ENCODE measurements at regions not wholly inside any gene's neighbourhood (a gene's known extent, or its start where the extent isn't known, plus 50 kb on each side); places are given as distances from the start of the nearest gene placed in this dataset.

- Histone ChIP-seq H3K9me3 (ENCODE audit: control insufficient read depth, low read length) (peaks cover 3% of the 10 kb centered on the region), H2AFZ (no peak overlapping the region), H3K4me2 (ENCODE audit: low read length) (no peak overlapping the region), H3K4me1 (no peaks in the 10 kb centered on the region), H3K9ac (no peak overlapping the region), H3K4me3 (ENCODE audit: low read depth, low read length) (no peak overlapping the region), H3K27me3 (ENCODE audit: control insufficient read depth, insufficient read depth, low read length) (no peaks in the 10 kb centered on the region), H3K27ac (no peak overlapping the region), H3K79me2 (no peaks in the 10 kb centered on the region), H3K36me3 (ENCODE audit: control insufficient read depth, insufficient read depth, low read length) (no peaks in the 10 kb centered on the region)
- TF ChIP-seq CTCF (IDR thresholded peaks at IDR 0.05) = no peak
Measured at GRCh38 chr6:3596766-3597165, 139.9 kb upstream of the SLC22A23 start.

GRCh38 chr6:3594201-3594600 lies 137.4 kb upstream of the SLC22A23 start:
- H3K79me2 ChIP-seq = no peaks in the 10 kb centered on the region
- H3K27ac ChIP-seq = no peak overlapping the region
- no peak for TF ChIP-seq CTCF (IDR thresholded peaks at IDR 0.05)
- no peaks in the 10 kb centered on the region for H3K27me3 ChIP-seq (ENCODE audit: control insufficient read depth, insufficient read depth, low read length)
- H3K4me3 ChIP-seq (ENCODE audit: low read depth, low read length) = no peak overlapping the region
- no peak overlapping the region for H2AFZ ChIP-seq
- no peak overlapping the region for H3K9ac ChIP-seq
- H3K4me2 ChIP-seq (ENCODE audit: low read length) = no peak overlapping the region
- no peaks in the 10 kb centered on the region for H3K36me3 ChIP-seq (ENCODE audit: control insufficient read depth, insufficient read depth, low read length)
- no peaks in the 10 kb centered on the region for H3K4me1 ChIP-seq
- no peaks in the 10 kb centered on the region for H3K9me3 ChIP-seq (ENCODE audit: control insufficient read depth, low read length)

DNA sequence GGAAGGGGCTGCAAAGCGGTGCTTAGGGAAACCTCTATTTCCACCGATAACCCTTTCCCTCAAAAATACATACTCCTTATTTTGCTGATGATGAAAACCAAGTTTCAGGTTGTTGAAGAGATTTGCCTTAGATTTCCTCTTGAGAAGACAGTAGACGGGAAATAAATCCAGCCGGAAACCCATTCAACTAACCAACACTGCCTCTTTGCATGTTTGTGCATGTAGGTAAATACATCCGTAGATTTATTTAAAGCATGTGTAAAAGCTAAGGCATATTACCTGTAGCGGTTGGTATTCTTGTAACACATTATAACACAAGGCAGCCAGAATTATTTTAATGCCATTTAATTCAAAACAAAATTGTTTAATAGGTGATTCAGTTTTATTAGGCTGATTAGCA lies 136.3 kb upstream of the SLC22A23 start:
- no peaks in the 10 kb centered on the region for H3K4me1 ChIP-seq
- no peaks in the 10 kb centered on the region for H3K27me3 ChIP-seq (ENCODE audit: control insufficient read depth, insufficient read depth, low read length)
- no peak overlapping the region for H3K9ac ChIP-seq
- no peaks in the 10 kb centered on the region for H3K36me3 ChIP-seq (ENCODE audit: control insufficient read depth, insufficient read depth, low read length)
- no peak overlapping the region for H3K27ac ChIP-seq
- H3K79me2 ChIP-seq = no peaks in the 10 kb centered on the region
- no peak overlapping the region for H2AFZ ChIP-seq
- TF ChIP-seq CTCF (IDR thresholded peaks at IDR 0.05) = no peak
- no peak overlapping the region for H3K4me2 ChIP-seq (ENCODE audit: low read length)
- H3K9me3 ChIP-seq (ENCODE audit: control insufficient read depth, low read length) = no peaks in the 10 kb centered on the region
- no peak overlapping the region for H3K4me3 ChIP-seq (ENCODE audit: low read depth, low read length)

GRCh38 chr6:3592371-3592941 lies 135.6 kb upstream of the SLC22A23 start:
- H3K4me2 ChIP-seq (ENCODE audit: low read length) = no peak overlapping the region
- no peak overlapping the region for H3K4me3 ChIP-seq (ENCODE audit: low read depth, low read length)
- H3K9me3 ChIP-seq (ENCODE audit: control insufficient read depth, low read length) = no peaks in the 10 kb centered on the region
- TF ChIP-seq CTCF (IDR thresholded peaks at IDR 0.05) = no peak
- H3K4me1 ChIP-seq = no peaks in the 10 kb centered on the region
- H3K79me2 ChIP-seq = no peaks in the 10 kb centered on the region
- H2AFZ ChIP-seq = no peak overlapping the region
- H3K27ac ChIP-seq = no peak overlapping the region
- no peak overlapping the region for H3K9ac ChIP-seq
- no peaks in the 10 kb centered on the region for H3K36me3 ChIP-seq (ENCODE audit: control insufficient read depth, insufficient read depth, low read length)
- no peaks in the 10 kb centered on the region for H3K27me3 ChIP-seq (ENCODE audit: control insufficient read depth, insufficient read depth, low read length)

DNA sequence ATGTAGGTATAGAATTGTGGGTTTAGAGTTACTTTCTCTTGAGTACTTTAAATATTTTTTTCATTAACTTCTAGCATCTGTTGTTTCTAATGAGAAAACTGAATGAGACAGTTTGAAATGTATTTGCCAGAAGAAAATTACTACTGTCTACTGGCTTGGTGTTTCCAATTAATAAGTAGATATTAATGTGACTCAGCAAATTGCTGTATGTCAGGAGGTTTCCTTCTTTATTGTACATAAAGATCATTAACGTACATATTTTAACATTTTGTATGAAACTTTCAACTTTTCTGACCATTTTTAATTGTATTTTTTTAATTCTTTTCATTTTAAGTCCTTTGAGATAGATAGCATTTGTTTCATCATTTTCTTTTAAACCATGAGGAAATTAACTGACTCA lies 135.1 kb upstream of the SLC22A23 start:
- H3K9ac ChIP-seq = no peak overlapping the region
- no peaks in the 10 kb centered on the region for H3K9me3 ChIP-seq (ENCODE audit: control insufficient read depth, low read length)
- no peak for TF ChIP-seq CTCF (IDR thresholded peaks at IDR 0.05)
- no peak overlapping the region for H3K4me3 ChIP-seq (ENCODE audit: low read depth, low read length)
- no peaks in the 10 kb centered on the region for H3K4me1 ChIP-seq
- H3K27ac ChIP-seq = no peak overlapping the region
- no peaks in the 10 kb centered on the region for H3K79me2 ChIP-seq
- H3K36me3 ChIP-seq (ENCODE audit: control insufficient read depth, insufficient read depth, low read length) = no peaks in the 10 kb centered on the region
- H3K27me3 ChIP-seq (ENCODE audit: control insufficient read depth, insufficient read depth, low read length) = no peaks in the 10 kb centered on the region
- H3K4me2 ChIP-seq (ENCODE audit: low read length) = no peak overlapping the region
- no peak overlapping the region for H2AFZ ChIP-seq

All from parathyroid adenoma (tissue), 2 donors.